Gastrocnemius medialis (tissue), 4 donors: ENCODE measurements at regions not wholly inside any gene's neighbourhood (a gene's known extent, or its start where the extent isn't known, plus 50 kb on each side); places are given as distances from the start of the nearest gene placed in this dataset.

ENCODE experiments used
- POLR2A ChIP-seq, 2 donors: fragments of 450-650 bp; IDR thresholded peaks; one replicate each; pipeline ENCODE4 v1.6.1; 2017; ENCODE audit warnings: antibody characterized with exemption in 2 of 2, mild to moderate bottlenecking in 2 of 2, moderate library complexity in 2 of 2
- TF ChIP-seq, protein P1 (sequence below), 5 experiments: fragments of 450-650 bp in 3 of 5; fragments of 200-600 bp in 2 of 5; sonication (generic) in 2 of 5; IDR thresholded peaks in 4 of 5; conservative IDR thresholded peaks in 1 of 5; 1 replicate in 4 of 5; 2 replicates in 1 of 5; pipeline ENCODE4 v1.5.1; 2016 to 2019; ENCODE audit warnings: antibody characterized with exemption in 5 of 5, mild to moderate bottlenecking in 3 of 5, moderate library complexity in 3 of 5

DNA sequence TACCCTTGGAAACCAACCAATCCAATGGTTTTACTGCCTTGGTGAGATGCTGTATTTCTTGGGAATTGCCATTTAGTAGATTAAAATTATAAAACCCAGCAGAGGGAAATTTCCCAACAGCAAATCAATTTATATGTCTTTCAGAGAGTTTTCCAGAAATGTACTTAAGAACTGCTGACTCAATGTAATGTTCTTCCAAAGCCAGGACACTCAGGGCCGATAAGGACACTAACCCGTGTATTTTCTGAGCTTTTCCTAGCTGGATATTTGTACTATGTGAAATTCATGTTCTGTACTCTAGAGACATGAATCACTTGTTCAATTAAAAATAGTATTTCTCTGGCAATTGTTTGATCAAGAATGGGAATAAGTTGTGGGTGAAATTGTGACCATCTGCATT lies 121.4 kb downstream of the KCNJ2 start:
- TF ChIP-seq, protein P1, sequence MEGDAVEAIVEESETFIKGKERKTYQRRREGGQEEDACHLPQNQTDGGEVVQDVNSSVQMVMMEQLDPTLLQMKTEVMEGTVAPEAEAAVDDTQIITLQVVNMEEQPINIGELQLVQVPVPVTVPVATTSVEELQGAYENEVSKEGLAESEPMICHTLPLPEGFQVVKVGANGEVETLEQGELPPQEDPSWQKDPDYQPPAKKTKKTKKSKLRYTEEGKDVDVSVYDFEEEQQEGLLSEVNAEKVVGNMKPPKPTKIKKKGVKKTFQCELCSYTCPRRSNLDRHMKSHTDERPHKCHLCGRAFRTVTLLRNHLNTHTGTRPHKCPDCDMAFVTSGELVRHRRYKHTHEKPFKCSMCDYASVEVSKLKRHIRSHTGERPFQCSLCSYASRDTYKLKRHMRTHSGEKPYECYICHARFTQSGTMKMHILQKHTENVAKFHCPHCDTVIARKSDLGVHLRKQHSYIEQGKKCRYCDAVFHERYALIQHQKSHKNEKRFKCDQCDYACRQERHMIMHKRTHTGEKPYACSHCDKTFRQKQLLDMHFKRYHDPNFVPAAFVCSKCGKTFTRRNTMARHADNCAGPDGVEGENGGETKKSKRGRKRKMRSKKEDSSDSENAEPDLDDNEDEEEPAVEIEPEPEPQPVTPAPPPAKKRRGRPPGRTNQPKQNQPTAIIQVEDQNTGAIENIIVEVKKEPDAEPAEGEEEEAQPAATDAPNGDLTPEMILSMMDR (IDR thresholded peaks at IDR 0.05 in 4 of 5, conservative IDR thresholded peaks at IDR 0.05 in 1 of 5): no peak
- no peak for TF ChIP-seq POLR2A (IDR thresholded peaks at IDR 0.05)
